Osteoblast (primary cell): ENCODE measurements at regions not wholly inside any gene's neighbourhood (a gene's known extent, or its start where the extent isn't known, plus 50 kb on each side); places are given as distances from the start of the nearest gene placed in this dataset.

ENCODE experiments used
- DNase-seq: peaks from one replicate; pipeline ENCODE4 v3.0.0; 2011; ENCODE audit warnings: low spot score, mixed read lengths; ENCODE audit not compliant: insufficient read length; ENCODE audit errors: missing footprints
- H2AFZ ChIP-seq: 2 replicates; pipeline ENCODE4 v1.6.0; 2011; ENCODE audit warnings: mild to moderate bottlenecking, low read length
- H3K27ac ChIP-seq: 2 replicates; pipeline ENCODE4 v1.5.1; 2011; ENCODE audit warnings: mild to moderate bottlenecking, low read depth, low read length, moderate library complexity
- H3K27me3 ChIP-seq: 2 replicates; pipeline ENCODE4 v1.6.0; 2012; ENCODE audit warnings: mild to moderate bottlenecking, control low read depth, inconsistent platforms, low read length, moderate library complexity; ENCODE audit not compliant: insufficient read depth
- H3K36me3 ChIP-seq: 2 replicates; pipeline ENCODE4 v1.5.1; 2011; ENCODE audit warnings: mild to moderate bottlenecking, low read length, control low read depth, moderate library complexity; ENCODE audit not compliant: insufficient read depth
- H3K4me1 ChIP-seq: 2 replicates; pipeline ENCODE4 v1.5.1; 2011; ENCODE audit warnings: mild to moderate bottlenecking, low read length, control low read depth, moderate library complexity; ENCODE audit not compliant: insufficient read depth
- H3K4me2 ChIP-seq: 2 replicates; pipeline ENCODE4 v1.6.0; 2011; ENCODE audit warnings: mild to moderate bottlenecking, low read length; ENCODE audit not compliant: insufficient read depth
- H3K4me3 ChIP-seq: fragments of 200-600 bp; sonication (generic); 3 replicates; pipeline ENCODE4 v1.5.1; 2012; ENCODE audit warnings: mild to moderate bottlenecking, low read length, inconsistent platforms; ENCODE audit not compliant: insufficient read depth
- H3K79me2 ChIP-seq: 2 replicates; pipeline ENCODE4 v1.6.0; 2012; ENCODE audit warnings: mild to moderate bottlenecking, low read length, control low read depth, inconsistent platforms; ENCODE audit not compliant: insufficient read depth
- H3K9me3 ChIP-seq: 2 replicates; pipeline ENCODE4 v1.5.1; 2011; ENCODE audit warnings: low read depth, low read length, control low read depth
- H4K20me1 ChIP-seq: 2 replicates; pipeline ENCODE4 v1.6.0; 2012; ENCODE audit warnings: mild to moderate bottlenecking, low read length, control low read depth; ENCODE audit not compliant: insufficient read depth
- CTCF ChIP-seq: IDR thresholded peaks from 2 replicates; pipeline ENCODE4 v1.5.1; 2011; ENCODE audit warnings: mild to moderate bottlenecking, low read depth, low read length, moderate library complexity; ENCODE audit errors: extremely low read depth

DNA sequence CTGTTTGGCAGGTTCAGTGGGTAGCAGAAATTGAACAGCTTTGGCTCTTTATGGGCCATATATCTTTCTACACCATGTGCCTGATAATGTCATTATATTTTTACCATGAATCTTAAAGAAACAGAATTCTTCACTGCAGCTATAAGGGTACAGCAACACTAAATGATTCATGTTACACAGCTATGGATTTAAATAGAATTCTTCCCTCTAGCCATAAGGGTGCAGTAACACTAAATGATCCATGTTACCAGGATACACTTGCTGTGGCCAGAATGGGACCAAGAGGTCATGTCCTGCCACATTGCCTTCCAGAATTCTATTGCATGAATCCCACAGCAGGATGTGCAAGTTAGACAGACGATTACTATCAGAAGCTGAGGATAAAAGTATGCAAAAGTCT lies 603.9 kb downstream of the FSCB start:
- H2AFZ ChIP-seq, result no peak overlapping the region
- no peak for TF ChIP-seq CTCF
- DNase-seq, result no peak
- no peaks in the 10 kb centered on the region for H3K4me1 ChIP-seq
- no peak overlapping the region for H3K4me3 ChIP-seq
- H4K20me1 ChIP-seq, result no peaks in the 10 kb centered on the region
- no peak overlapping the region for H3K4me2 ChIP-seq
- no peaks in the 10 kb centered on the region for H3K36me3 ChIP-seq
- no peaks in the 10 kb centered on the region for H3K79me2 ChIP-seq
- no peaks in the 10 kb centered on the region for H3K9me3 ChIP-seq
- H3K27ac ChIP-seq, result no peak overlapping the region
- H3K27me3 ChIP-seq, result no peaks in the 10 kb centered on the region

GRCh38 chr14:43901911-43902673 lies 605.0 kb downstream of the FSCB start:
- H3K36me3 ChIP-seq, result no peaks in the 10 kb centered on the region
- H3K27ac ChIP-seq, result no peak overlapping the region
- no peak overlapping the region for H3K4me3 ChIP-seq
- no peak for TF ChIP-seq CTCF
- no peaks in the 10 kb centered on the region for H3K27me3 ChIP-seq
- H3K9me3 ChIP-seq, result no peaks in the 10 kb centered on the region
- no peaks in the 10 kb centered on the region for H4K20me1 ChIP-seq
- H3K4me2 ChIP-seq, result no peak overlapping the region
- H2AFZ ChIP-seq, result no peak overlapping the region
- no peaks in the 10 kb centered on the region for H3K4me1 ChIP-seq
- no peak for DNase-seq
- H3K79me2 ChIP-seq, result no peaks in the 10 kb centered on the region

DNA sequence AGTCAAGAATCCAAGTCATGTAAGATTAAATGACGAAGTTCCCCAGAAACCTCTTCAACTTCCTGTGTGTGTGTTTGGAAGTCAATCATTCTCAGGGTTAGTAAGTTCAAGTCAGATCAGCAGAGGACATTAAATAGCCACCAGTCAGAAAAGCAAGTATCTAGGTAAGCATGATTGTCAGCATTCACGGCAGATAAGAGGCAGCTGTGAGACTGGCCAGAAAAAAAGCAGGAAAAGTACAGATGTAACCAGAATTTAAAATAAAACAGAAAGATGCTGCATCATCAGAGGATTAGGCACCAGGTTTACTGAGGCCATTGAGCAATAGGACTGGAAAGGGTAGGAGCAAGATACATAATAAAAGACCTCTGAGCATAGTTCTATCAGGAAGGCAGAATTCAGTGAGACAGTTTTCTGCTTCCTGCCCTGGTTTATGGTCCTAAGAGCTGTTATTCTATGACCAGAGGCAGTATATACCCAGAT lies 606.9 kb downstream of the FSCB start:
- H2AFZ ChIP-seq, result no peak overlapping the region
- no peak overlapping the region for H3K4me2 ChIP-seq
- no peak overlapping the region for H3K4me3 ChIP-seq
- H4K20me1 ChIP-seq, result no peaks in the 10 kb centered on the region
- no peaks in the 10 kb centered on the region for H3K27me3 ChIP-seq
- no peak for TF ChIP-seq CTCF
- no peak for DNase-seq
- H3K79me2 ChIP-seq, result no peaks in the 10 kb centered on the region
- no peaks in the 10 kb centered on the region for H3K4me1 ChIP-seq
- no peak overlapping the region for H3K27ac ChIP-seq
- no peaks in the 10 kb centered on the region for H3K9me3 ChIP-seq
- H3K36me3 ChIP-seq, result no peaks in the 10 kb centered on the region

DNA sequence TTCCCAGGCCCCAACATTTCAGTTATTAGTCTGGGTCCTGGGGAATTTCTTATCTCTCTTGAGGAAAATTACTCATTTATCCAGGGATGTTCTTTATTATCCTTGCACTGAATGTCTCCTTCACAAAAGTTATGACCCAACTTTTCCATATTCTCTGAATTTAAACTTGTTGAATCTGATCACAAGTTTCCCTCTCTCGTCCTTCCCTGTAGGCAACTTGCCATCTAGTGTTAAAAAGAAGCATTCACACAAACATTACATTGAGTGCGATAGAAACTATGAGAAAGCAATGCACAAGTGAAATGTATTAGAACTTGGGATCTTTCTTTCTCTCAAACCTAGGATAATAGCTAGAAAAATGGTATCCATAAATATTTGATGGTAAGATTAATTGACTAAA lies 608.4 kb downstream of the FSCB start:
- Histone ChIP-seq H3K4me2 (no peak overlapping the region), H2AFZ (no peak overlapping the region), H3K79me2 (no peaks in the 10 kb centered on the region), H3K27ac (no peak overlapping the region), H3K27me3 (no peaks in the 10 kb centered on the region), H4K20me1 (no peaks in the 10 kb centered on the region), H3K4me3 (no peak overlapping the region), H3K4me1 (no peaks in the 10 kb centered on the region), H3K9me3 (no peaks in the 10 kb centered on the region), H3K36me3 (no peaks in the 10 kb centered on the region)
- no peak for DNase-seq
- no peak for TF ChIP-seq CTCF
